Spinal cord (tissue), 9 donors: ENCODE measurements at regions not wholly inside any gene's neighbourhood (a gene's known extent, or its start where the extent isn't known, plus 50 kb on each side); places are given as distances from the start of the nearest gene placed in this dataset.
"Not testable (repeated sequence)": the region's sequence is repeated elsewhere in the genome, so short reads cannot be mapped to it uniquely, and the experiment has no call there.

Experiments used
- DNase-seq, 6 donors: peaks; one replicate each; pipeline versions ENCODE4 v3.0.0 to v3.0.0-alpha.2; 2013 to 2015; ENCODE audit warnings: low spot score in 6 of 6, low read depth in 4 of 6
- H3K27ac ChIP-seq: one replicate; pipeline ENCODE4 v1.5.1; 2013; ENCODE audit warnings: low read depth, low read length, control low read depth
- H3K27me3 ChIP-seq: one replicate; pipeline ENCODE4 v1.6.1; 2013; ENCODE audit warnings: low read length; ENCODE audit not compliant: control insufficient read depth, insufficient read depth
- H3K36me3 ChIP-seq: one replicate; pipeline ENCODE4 v1.6.1; 2013; ENCODE audit warnings: low read length; ENCODE audit not compliant: control insufficient read depth, insufficient read depth
- H3K4me1 ChIP-seq: one replicate; pipeline ENCODE4 v1.6.1; 2013; ENCODE audit warnings: low read length; ENCODE audit not compliant: control insufficient read depth, insufficient read depth
- H3K4me3 ChIP-seq: one replicate; pipeline ENCODE4 v1.5.1; 2013; ENCODE audit warnings: low read depth, low read length, control low read depth
- H3K9me3 ChIP-seq: one replicate; pipeline ENCODE4 v1.6.1; 2013; ENCODE audit warnings: low read length; ENCODE audit not compliant: control insufficient read depth, insufficient read depth
- whole genome bisulfite sequencing: methylation state at CpG from one replicate; pipeline ENCODE4 v1.1.5; 2013; ENCODE audit warnings: missing lambda C conversion rate; ENCODE audit not compliant: insufficient coverage; 5-methylcytosine and 5-hydroxymethylcytosine counted together
- donor health status: healthy.

GRCh38 chr9:39663020-39663419 is 307.6 kb downstream of the SPATA31A1 start:
- not testable (repeated sequence) for DNase-seq, H3K36me3 ChIP-seq, H3K9me3 ChIP-seq, H3K4me1 ChIP-seq, H3K27me3 ChIP-seq, H3K4me3 ChIP-seq, H3K27ac ChIP-seq
- no CpG with 5 or more reads among the region's 8 CpGs for WGBS

GRCh38 chr9:39663713-39664112 is 308.2 kb downstream of the SPATA31A1 start:
- H3K4me3 ChIP-seq, H3K27ac ChIP-seq, H3K4me1 ChIP-seq, DNase-seq, H3K27me3 ChIP-seq, H3K36me3 ChIP-seq, H3K9me3 ChIP-seq: not testable (repeated sequence)
- whole genome bisulfite sequencing: no CpG with 5 or more reads among the region's 1 CpG

- not testable (repeated sequence) for H3K36me3 ChIP-seq, H3K27me3 ChIP-seq, H3K27ac ChIP-seq, H3K4me3 ChIP-seq, DNase-seq, H3K4me1 ChIP-seq, H3K9me3 ChIP-seq
- WGBS: no CpG with 5 or more reads among the region's 7 CpGs
These were observed 309.6 kb downstream of the SPATA31A1 start for GRCh38 chr9:39665020-39665419.

GRCh38 chr9:39674437-39675210 is 319.2 kb downstream of the SPATA31A1 start:
- not testable (repeated sequence) for DNase-seq, H3K9me3 ChIP-seq, H3K36me3 ChIP-seq, H3K27ac ChIP-seq, H3K4me3 ChIP-seq, H3K27me3 ChIP-seq, H3K4me1 ChIP-seq
- whole genome bisulfite sequencing: no CpG with 5 or more reads among the region's 1 CpG

GRCh38 chr9:39675211-39675553 is 319.7 kb downstream of the SPATA31A1 start:
- H3K27me3 ChIP-seq, H3K4me1 ChIP-seq, H3K27ac ChIP-seq, H3K9me3 ChIP-seq, H3K36me3 ChIP-seq, DNase-seq, H3K4me3 ChIP-seq: not testable (repeated sequence)
- WGBS: no CpG with 5 or more reads among the region's 2 CpGs

GRCh38 chr9:39678534-39679263 is 323.2 kb downstream of the SPATA31A1 start:
- DNase-seq, H3K4me3 ChIP-seq, H3K4me1 ChIP-seq, H3K27ac ChIP-seq, H3K9me3 ChIP-seq, H3K27me3 ChIP-seq, H3K36me3 ChIP-seq: not testable (repeated sequence)
- no CpG with 5 or more reads among the region's 9 CpGs for WGBS

GRCh38 chr9:39680694-39681401 is 325.4 kb downstream of the SPATA31A1 start:
- not testable (repeated sequence) for H3K4me3 ChIP-seq, DNase-seq, H3K4me1 ChIP-seq, H3K27me3 ChIP-seq, H3K27ac ChIP-seq, H3K36me3 ChIP-seq, H3K9me3 ChIP-seq
- no CpG with 5 or more reads among the region's 6 CpGs for WGBS

GRCh38 chr9:39728862-39729261 is 373.4 kb downstream of the SPATA31A1 start:
- not testable (repeated sequence) for H3K9me3 ChIP-seq, H3K27me3 ChIP-seq, H3K4me1 ChIP-seq, H3K36me3 ChIP-seq, DNase-seq, H3K4me3 ChIP-seq, H3K27ac ChIP-seq
- WGBS: no CpG with 5 or more reads among the region's 2 CpGs

- H3K36me3 ChIP-seq, H3K9me3 ChIP-seq, H3K27me3 ChIP-seq, H3K4me1 ChIP-seq, H3K4me3 ChIP-seq, H3K27ac ChIP-seq, DNase-seq: not testable (repeated sequence)
- WGBS: no CpG with 5 or more reads among the region's 17 CpGs
These were observed 389.4 kb downstream of the SPATA31A1 start for GRCh38 chr9:39744898-39745297.

GRCh38 chr9:39775570-39775969 is 420.1 kb downstream of the SPATA31A1 start:
- WGBS: no CpG with 5 or more reads among the region's 4 CpGs

More at GRCh38 chr9:39775570-39775969, 420.1 kb downstream of the SPATA31A1 start:
- not testable (repeated sequence) for H3K4me3 ChIP-seq, H3K4me1 ChIP-seq, H3K27ac ChIP-seq, DNase-seq, H3K36me3 ChIP-seq, H3K9me3 ChIP-seq, H3K27me3 ChIP-seq
